GM12864 (cell line): ENCODE measurements at regions not wholly inside any gene's neighbourhood (a gene's known extent, or its start where the extent isn't known, plus 50 kb on each side); places are given as distances from the start of the nearest gene placed in this dataset.

Experiments used
- DNase-seq: peaks from one replicate; pipeline ENCODE4 v3.0.0-alpha.2; 2011; ENCODE audit warnings: low read depth
- H3K4me3 ChIP-seq: 2 replicates; pipeline ENCODE4 v1.5.1; 2011; ENCODE audit warnings: mild to moderate bottlenecking, low read depth, low read length, control low read depth
- CTCF ChIP-seq: IDR thresholded peaks from 2 replicates; pipeline ENCODE4 v1.5.1; 2011; ENCODE audit warnings: low read depth, mild to moderate bottlenecking, moderate library complexity, low read length, control low read depth, inconsistent platforms; ENCODE audit errors: missing control alignments

- H3K4me3 ChIP-seq = no peak overlapping the region
- no peak for DNase-seq
- no peak for TF ChIP-seq CTCF
These were observed 478.4 kb downstream of the BCOR start for GRCh38 chrX:39619182-39620009.

GRCh38 chrX:39624166-39624565 lies 473.6 kb downstream of the BCOR start:
- no peak overlapping the region for H3K4me3 ChIP-seq
- TF ChIP-seq CTCF = no peak
- no peak for DNase-seq

- no peak for DNase-seq
- H3K4me3 ChIP-seq = no peak overlapping the region
These were observed 471.9 kb downstream of the BCOR start for GRCh38 chrX:39625810-39626209.

GRCh38 chrX:39626749-39627148 lies 471.0 kb downstream of the BCOR start:
- no peak for TF ChIP-seq CTCF
- DNase-seq = no peak

More at GRCh38 chrX:39625810-39626209, 471.9 kb downstream of the BCOR start:
- TF ChIP-seq CTCF = no peak

GRCh38 chrX:39627257-39627656 lies 470.5 kb downstream of the BCOR start:
- no peak for DNase-seq
- no peak for TF ChIP-seq CTCF
- H3K4me3 ChIP-seq = no peak overlapping the region

More at GRCh38 chrX:39626749-39627148, 471.0 kb downstream of the BCOR start:
- H3K4me3 ChIP-seq = no peak overlapping the region

- H3K4me3 ChIP-seq = no peak overlapping the region
- no peak for DNase-seq
- no peak for TF ChIP-seq CTCF
These were observed 468.8 kb downstream of the BCOR start for GRCh38 chrX:39629001-39629400.

- no peak for TF ChIP-seq CTCF
- no peak for DNase-seq
- no peak overlapping the region for H3K4me3 ChIP-seq
These were observed 467.4 kb downstream of the BCOR start for GRCh38 chrX:39630344-39630743.
